Natural killer cell (primary cell): ENCODE measurements at regions not wholly inside any gene's neighbourhood (a gene's known extent, or its start where the extent isn't known, plus 50 kb on each side); places are given as distances from the start of the nearest gene placed in this dataset.
"Not testable (repeated sequence)": the region's sequence is repeated elsewhere in the genome, so short reads cannot be mapped to it uniquely, and the experiment has no call there.

Experiments
- ATAC-seq, 3 donors: fragments of 150-1000 bp in 2 of 3; fragments of 200-7000 bp in 1 of 3; cut with Tn5 transposase; 1 replicate in 1 of 3; 2 replicates in 2 of 3; pipeline ENCODE4 v1.10.0; 2021; ENCODE audit warnings: mild to moderate bottlenecking in 2 of 3, moderate library complexity in 2 of 3
- DNase-seq, 2 donors: peaks; one replicate each; pipeline versions ENCODE4 v3.0.0 to v3.0.0-alpha.2; 2013 to 2021; ENCODE audit warnings: mixed read lengths in 1 of 2
- H3K27ac ChIP-seq: one replicate; pipeline ENCODE4 v1.5.1; 2013; ENCODE audit warnings: mild to moderate bottlenecking, low read length
- H3K27me3 ChIP-seq: one replicate; pipeline ENCODE4 v1.6.1; 2013; ENCODE audit warnings: low read length; ENCODE audit not compliant: control insufficient read depth, insufficient read depth
- H3K36me3 ChIP-seq: one replicate; pipeline ENCODE4 v1.6.1; 2013; ENCODE audit warnings: low read length; ENCODE audit not compliant: control insufficient read depth, insufficient read depth
- H3K4me1 ChIP-seq: one replicate; pipeline ENCODE4 v1.6.1; 2013; ENCODE audit warnings: low read length; ENCODE audit not compliant: control insufficient read depth, insufficient read depth
- H3K4me3 ChIP-seq: one replicate; pipeline ENCODE4 v1.5.1; 2013; ENCODE audit warnings: low read length
- H3K9me3 ChIP-seq: one replicate; pipeline ENCODE4 v1.6.1; 2013; ENCODE audit warnings: low read length; ENCODE audit not compliant: control insufficient read depth, insufficient read depth
- H3K27ac Mint-ChIP-seq, 2 donors: one replicate each; pipeline ENCODE4 v1.8.0; 2022; ENCODE audit warnings: mild to moderate bottlenecking in 2 of 2, mixed read lengths in 2 of 2, moderate library complexity in 1 of 2
- H3K27me3 Mint-ChIP-seq, 2 donors: one replicate each; pipeline ENCODE4 v1.8.0; 2022; ENCODE audit warnings: low read depth in 2 of 2, mixed read lengths in 2 of 2
- H3K36me3 Mint-ChIP-seq: one replicate; pipeline ENCODE4 v1.8.0; 2022; ENCODE audit warnings: mixed read lengths
- H3K4me1 Mint-ChIP-seq, 2 donors: one replicate each; pipeline ENCODE4 v1.8.0; 2022; ENCODE audit warnings: mixed read lengths in 2 of 2
- H3K4me3 Mint-ChIP-seq: one replicate; pipeline ENCODE4 v1.8.0; 2022; ENCODE audit warnings: mild to moderate bottlenecking, moderate library complexity, mixed read lengths
- H3K9me3 Mint-ChIP-seq, 2 donors: one replicate each; pipeline ENCODE4 v1.8.0; 2022; ENCODE audit warnings: mixed read lengths in 2 of 2
- CTCF ChIP-seq: fragments of 200-600 bp; IDR thresholded peaks from one replicate; pipeline ENCODE4 v1.8.0; 2022; ENCODE audit warnings: antibody characterized with exemption
- WGBS: methylation state at CpG from one replicate; pipeline ENCODE4 v1.1.7; 2013; ENCODE audit warnings: missing lambda C conversion rate; ENCODE audit not compliant: insufficient coverage; 5-methylcytosine and 5-hydroxymethylcytosine counted together
- intact Hi-C: fragments of 100-400 bp; cut with micrococcal nuclease; formaldehyde crosslinking; loops from one replicate; pipeline ENCODE4 v1.14.2; 2022

GRCh38 chr3:86887876-86888275 is 103.1 kb downstream of the VGLL3 start:
- Mint-ChIP-seq H3K4me3 (no peak overlapping the region), H3K36me3 (peaks cover 5% of the 10 kb centered on the region), H3K27ac (no peak overlapping the region), H3K27me3 (no peaks in the 10 kb centered on the region), H3K9me3 (peaks cover 9 to 12% of the 10 kb centered on the region in 2 donors), H3K4me1 (no peaks in the 10 kb centered on the region)
- Histone ChIP-seq H3K4me1 (no peaks in the 10 kb centered on the region), H3K4me3 (no peak overlapping the region), H3K36me3 (no peaks in the 10 kb centered on the region), H3K9me3 (no peaks in the 10 kb centered on the region), H3K27ac (no peak overlapping the region), H3K27me3 (no peaks in the 10 kb centered on the region)
- no peak for ATAC-seq
- no peak for DNase-seq
- no peak for TF ChIP-seq CTCF
- intact Hi-C loops = no loop called here

- WGBS = 99% methylated on average over 4 of the region's 6 CpGs
Observed at GRCh38 chr3:86880066-86880465, 110.9 kb downstream of the VGLL3 start.

GRCh38 chr3:86876504-86877181 is 114.3 kb downstream of the VGLL3 start:
- peaks cover 18% of the 10 kb centered on the region for H3K36me3 Mint-ChIP-seq
- ATAC-seq, H3K9me3 ChIP-seq, H3K27ac Mint-ChIP-seq, H3K4me1 ChIP-seq, H3K27me3 ChIP-seq, H3K27ac ChIP-seq, H3K4me3 ChIP-seq, H3K27me3 Mint-ChIP-seq, DNase-seq, H3K4me1 Mint-ChIP-seq, H3K4me3 Mint-ChIP-seq, H3K36me3 ChIP-seq, intact Hi-C loops: not testable (repeated sequence)
- H3K9me3 Mint-ChIP-seq = peaks cover 11 to 13% of the 10 kb centered on the region in 2 donors
- 69% methylated on average over 5 of the region's 5 CpGs for WGBS

More at GRCh38 chr3:86880066-86880465, 110.9 kb downstream of the VGLL3 start:
- DNase-seq = no peak
- H3K9me3 ChIP-seq = no peaks in the 10 kb centered on the region
- no peaks in the 10 kb centered on the region for H3K27me3 ChIP-seq
- Mint-ChIP-seq H3K27ac (no peak overlapping the region), H3K4me3 (no peak overlapping the region), H3K27me3 (no peaks in the 10 kb centered on the region), H3K9me3 (peaks cover 9 to 13% of the 10 kb centered on the region in 2 donors), H3K36me3 (peaks cover 5% of the 10 kb centered on the region), H3K4me1 (no peaks in the 10 kb centered on the region)
- intact Hi-C loops = no loop called here
- no peaks in the 10 kb centered on the region for H3K4me1 ChIP-seq
- no peak for TF ChIP-seq CTCF
- no peak overlapping the region for H3K27ac ChIP-seq
- no peak for ATAC-seq
- H3K36me3 ChIP-seq = no peaks in the 10 kb centered on the region
- no peak overlapping the region for H3K4me3 ChIP-seq

GRCh38 chr3:86874790-86875189 is 116.2 kb downstream of the VGLL3 start:
- H3K27me3 Mint-ChIP-seq, H3K4me3 ChIP-seq, H3K36me3 ChIP-seq, H3K27me3 ChIP-seq, DNase-seq, H3K27ac Mint-ChIP-seq, H3K9me3 ChIP-seq, intact Hi-C loops, H3K4me3 Mint-ChIP-seq, ATAC-seq, H3K4me1 ChIP-seq, H3K27ac ChIP-seq, H3K4me1 Mint-ChIP-seq: not testable (repeated sequence)
- WGBS = 100% methylated on average over 1 of the region's 1 CpG
- Mint-ChIP-seq H3K9me3 (peaks cover 9 to 11% of the 10 kb centered on the region in 2 donors), H3K36me3 (peaks cover 18% of the 10 kb centered on the region)
